ENCODE measurements at regions not wholly inside any gene's neighbourhood (a gene's known extent, or its start where the extent isn't known, plus 50 kb on each side); places are given as distances from the start of the nearest gene placed in this dataset.
"Not testable (repeated sequence)": the region's sequence is repeated elsewhere in the genome, so short reads cannot be mapped to it uniquely, and the experiment has no call there.

GRCh38 chr2:18077704-18078103 lies 199.2 kb downstream of the KCNS3 start:
- no peak for DNase-seq (ENCODE audit: low read depth)

- DNase-seq (ENCODE audit: low read depth): no peak
These were observed 198.8 kb downstream of the KCNS3 start for GRCh38 chr2:18077231-18077630.

GRCh38 chr2:18074476-18074875 lies 196.0 kb downstream of the KCNS3 start:
- no peak for DNase-seq (ENCODE audit: low read depth)

GRCh38 chr2:18073601-18074000 lies 195.1 kb downstream of the KCNS3 start:
- no peak for DNase-seq (ENCODE audit: low read depth)

GRCh38 chr2:18067588-18068384 lies 189.3 kb downstream of the KCNS3 start:
- no peak for DNase-seq (ENCODE audit: low read depth)

GRCh38 chr2:18066894-18067293 lies 188.4 kb downstream of the KCNS3 start:
- DNase-seq (ENCODE audit: low read depth): no peak

GRCh38 chr2:18066066-18066465 lies 187.6 kb downstream of the KCNS3 start:
- DNase-seq (ENCODE audit: low read depth): no peak

- no peak for DNase-seq (ENCODE audit: low read depth)
These were observed 186.8 kb downstream of the KCNS3 start for GRCh38 chr2:18065249-18065648.

GRCh38 chr2:18063826-18064470 lies 185.5 kb downstream of the KCNS3 start:
- DNase-seq (ENCODE audit: low read depth): no peak

GRCh38 chr2:18062892-18063291 lies 184.4 kb downstream of the KCNS3 start:
- no peak for DNase-seq (ENCODE audit: low read depth)

GRCh38 chr2:18061717-18062116 lies 183.2 kb downstream of the KCNS3 start:
- DNase-seq (ENCODE audit: low read depth): no peak

- no peak for DNase-seq (ENCODE audit: low read depth)
These were observed 179.2 kb downstream of the KCNS3 start for GRCh38 chr2:18057657-18058056.

GRCh38 chr2:18055290-18055689 lies 176.8 kb downstream of the KCNS3 start:
- no peak for DNase-seq (ENCODE audit: low read depth)

- DNase-seq (ENCODE audit: low read depth): no peak
These were observed 171.5 kb downstream of the KCNS3 start for GRCh38 chr2:18050001-18050400.

GRCh38 chr2:18049325-18049724 lies 170.9 kb downstream of the KCNS3 start:
- DNase-seq (ENCODE audit: low read depth): no peak

GRCh38 chr2:18047896-18048657 lies 169.6 kb downstream of the KCNS3 start:
- peak; percentile 53 for DNase-seq (ENCODE audit: low read depth)

- no peak for DNase-seq (ENCODE audit: low read depth)
These were observed 168.7 kb downstream of the KCNS3 start for GRCh38 chr2:18047213-18047611.

GRCh38 chr2:18046558-18047212 lies 168.2 kb downstream of the KCNS3 start:
- DNase-seq (ENCODE audit: low read depth): no peak

GRCh38 chr2:18046017-18046416 lies 167.6 kb downstream of the KCNS3 start:
- DNase-seq (ENCODE audit: low read depth): no peak

- DNase-seq (ENCODE audit: low read depth): no peak
These were observed 166.8 kb downstream of the KCNS3 start for GRCh38 chr2:18045230-18045629.

- not testable (repeated sequence) for DNase-seq (ENCODE audit: low read depth)
These were observed 138.9 kb downstream of the KCNS3 start for GRCh38 chr2:18017381-18017780.

- DNase-seq (ENCODE audit: low read depth): no peak
These were observed 131.4 kb downstream of the KCNS3 start for GRCh38 chr2:18009891-18010290.

Measured in fibroblast of the conjunctiva (primary cell).